NOMO-1 (cell line): ENCODE measurements at regions not wholly inside any gene's neighbourhood (a gene's known extent, or its start where the extent isn't known, plus 50 kb on each side); places are given as distances from the start of the nearest gene placed in this dataset.

ENCODE experiments used
- DNase-seq, 2 experiments: peaks; one replicate each; lab custom pipeline; 2025; ENCODE audit not compliant: unreplicated experiment in 2 of 2; lab: John Stamatoyannopoulos, UW

- no peak for DNase-seq
These were observed 130.9 kb upstream of the TP63 start for GRCh38 chr3:189500299-189500698.

- no peak for DNase-seq
These were observed 130.2 kb upstream of the TP63 start for GRCh38 chr3:189500798-189501495.

- no peak for DNase-seq
These were observed 128.9 kb upstream of the TP63 start for GRCh38 chr3:189502256-189502655.

- DNase-seq: no peak
These were observed 128.4 kb upstream of the TP63 start for GRCh38 chr3:189502676-189503257.

- DNase-seq: peak; percentile 33 to 72
These were observed 123.3 kb upstream of the TP63 start for GRCh38 chr3:189507856-189508255.

- DNase-seq: no peak
These were observed 122.2 kb upstream of the TP63 start for GRCh38 chr3:189508784-189509501.

GRCh38 chr3:189512039-189512438 lies 119.2 kb upstream of the TP63 start:
- DNase-seq: peak; percentile 46 to 93

GRCh38 chr3:189512821-189513220 lies 118.4 kb upstream of the TP63 start:
- peak; percentile 28 to 51 for DNase-seq

- DNase-seq: no peak
These were observed 117.7 kb upstream of the TP63 start for GRCh38 chr3:189513281-189514117.

- no peak for DNase-seq
These were observed 115.2 kb upstream of the TP63 start for GRCh38 chr3:189516039-189516438.

GRCh38 chr3:189517981-189518380 lies 113.2 kb upstream of the TP63 start:
- DNase-seq: no peak

- no peak for DNase-seq
These were observed 111.7 kb upstream of the TP63 start for GRCh38 chr3:189519458-189519857.

- DNase-seq: no peak
These were observed 101.7 kb upstream of the TP63 start for GRCh38 chr3:189529468-189529867.

GRCh38 chr3:189529889-189530471 lies 101.2 kb upstream of the TP63 start:
- no peak for DNase-seq

- no peak for DNase-seq
These were observed 100.4 kb upstream of the TP63 start for GRCh38 chr3:189530822-189531221.

GRCh38 chr3:189531271-189531670 lies 99.9 kb upstream of the TP63 start:
- no peak for DNase-seq

GRCh38 chr3:189534531-189534930 lies 96.7 kb upstream of the TP63 start:
- DNase-seq: no peak

- DNase-seq: no peak
These were observed 94.1 kb upstream of the TP63 start for GRCh38 chr3:189537135-189537534.

- no peak for DNase-seq
These were observed 83.7 kb upstream of the TP63 start for GRCh38 chr3:189547448-189547847.

- no peak for DNase-seq
These were observed 83.1 kb upstream of the TP63 start for GRCh38 chr3:189548053-189548452.

- DNase-seq: no peak
These were observed 80.2 kb upstream of the TP63 start for GRCh38 chr3:189551007-189551406.
